ENCODE measurements at regions not wholly inside any gene's neighbourhood (a gene's known extent, or its start where the extent isn't known, plus 50 kb on each side); places are given as distances from the start of the nearest gene placed in this dataset.

GRCh38 chr20:24066076-24066700 lies 77.6 kb upstream of the GGTLC1 start:
- H3K4me3 ChIP-seq (ENCODE audit: low read depth, poor library complexity, severe bottlenecking), result no peak overlapping the region
- TF ChIP-seq POLR2A (IDR thresholded peaks at IDR 0.05) (no peak), CTCF (IDR thresholded peaks at IDR 0.05) (no peak)
- 32 to 34% methylated on average over 6 of the region's 6 CpGs for WGBS, 2 donors
- DNase-seq (ENCODE audit: low spot score in 2 of 2), result no peak
- intact Hi-C loops (cut with DNase I; ENCODE audit: low total_unique reads), result no loop called here

GRCh38 chr20:24064915-24065314 lies 76.3 kb upstream of the GGTLC1 start:
- no peak for DNase-seq (ENCODE audit: low spot score in 2 of 2)
- TF ChIP-seq CTCF (IDR thresholded peaks at IDR 0.05) (no peak), POLR2A (IDR thresholded peaks at IDR 0.05) (no peak)
- H3K4me3 ChIP-seq (ENCODE audit: low read depth, poor library complexity, severe bottlenecking), result no peak overlapping the region
- intact Hi-C loops (cut with DNase I; ENCODE audit: low total_unique reads), result no loop called here

GRCh38 chr20:24064092-24064491 lies 75.5 kb upstream of the GGTLC1 start:
- intact Hi-C loops (cut with DNase I; ENCODE audit: low total_unique reads), result no loop called here
- no peak for TF ChIP-seq POLR2A (IDR thresholded peaks at IDR 0.05)
- WGBS, 2 donors, result 93 to 98% methylated on average over 4 of the region's 4 CpGs
- no peak overlapping the region for H3K4me3 ChIP-seq (ENCODE audit: low read depth, poor library complexity, severe bottlenecking)
- DNase-seq (ENCODE audit: low spot score in 2 of 2), result no peak

GRCh38 chr20:24063100-24063499 lies 74.5 kb upstream of the GGTLC1 start:
- TF ChIP-seq POLR2A (IDR thresholded peaks at IDR 0.05) (no peak), CTCF (IDR thresholded peaks at IDR 0.05) (no peak)
- DNase-seq (ENCODE audit: low spot score in 2 of 2), result no peak
- H3K4me3 ChIP-seq (ENCODE audit: low read depth, poor library complexity, severe bottlenecking), result no peak overlapping the region
- intact Hi-C loops (cut with DNase I; ENCODE audit: low total_unique reads), result no loop called here
- WGBS, 2 donors, result 85 to 92% methylated on average over 5 of the region's 5 CpGs

- no peak for DNase-seq (ENCODE audit: low spot score in 2 of 2)
- 44 to 52% methylated on average over 13 of the region's 13 CpGs for WGBS, 2 donors
- no peak overlapping the region for H3K4me3 ChIP-seq (ENCODE audit: low read depth, poor library complexity, severe bottlenecking)
- intact Hi-C loops (cut with DNase I; ENCODE audit: low total_unique reads), result no loop called here
- TF ChIP-seq CTCF (IDR thresholded peaks at IDR 0.05) (no peak), POLR2A (IDR thresholded peaks at IDR 0.05) (no peak)
Measured at GRCh38 chr20:24060851-24061590, 72.4 kb upstream of the GGTLC1 start.

- TF ChIP-seq POLR2A (IDR thresholded peaks at IDR 0.05) (no peak), CTCF (IDR thresholded peaks at IDR 0.05) (no peak)
- no peak for DNase-seq (ENCODE audit: low spot score in 2 of 2)
- intact Hi-C loops (cut with DNase I; ENCODE audit: low total_unique reads), result no loop called here
- no peak overlapping the region for H3K4me3 ChIP-seq (ENCODE audit: low read depth, poor library complexity, severe bottlenecking)
- 90 to 93% methylated on average over 5 of the region's 5 CpGs for WGBS, 2 donors
Measured at GRCh38 chr20:24059174-24059573, 70.6 kb upstream of the GGTLC1 start.
